Parathyroid adenoma (tissue), 2 donors: ENCODE measurements at regions not wholly inside any gene's neighbourhood (a gene's known extent, or its start where the extent isn't known, plus 50 kb on each side); places are given as distances from the start of the nearest gene placed in this dataset.

Experiments
- H2AFZ ChIP-seq: fragments of 300-600 bp; sonication (generic); one replicate; pipeline ENCODE4 v1.7.0; 2017; ENCODE audit warnings: antibody characterized with exemption, mild to moderate bottlenecking
- H3K27ac ChIP-seq: fragments of 300-600 bp; sonication (generic); one replicate; pipeline ENCODE4 v1.7.0; 2017
- H3K27me3 ChIP-seq: fragments of 300-600 bp; sonication (generic); one replicate; pipeline ENCODE4 v1.7.0; 2017; ENCODE audit warnings: low read length; ENCODE audit not compliant: control insufficient read depth, insufficient read depth
- H3K36me3 ChIP-seq: fragments of 300-600 bp; sonication (generic); one replicate; pipeline ENCODE4 v1.7.0; 2017; ENCODE audit warnings: low read length; ENCODE audit not compliant: control insufficient read depth, insufficient read depth
- H3K4me1 ChIP-seq: fragments of 300-600 bp; sonication (generic); one replicate; pipeline ENCODE4 v1.7.0; 2017; ENCODE audit warnings: control low read depth
- H3K4me2 ChIP-seq: fragments of 300-600 bp; sonication (generic); one replicate; pipeline ENCODE4 v1.7.0; 2017; ENCODE audit warnings: low read length
- H3K4me3 ChIP-seq: fragments of 300-600 bp; sonication (generic); one replicate; pipeline ENCODE4 v1.7.0; 2017; ENCODE audit warnings: low read depth, low read length
- H3K79me2 ChIP-seq: fragments of 300-600 bp; sonication (generic); one replicate; pipeline ENCODE4 v1.7.0; 2017; ENCODE audit warnings: control low read depth
- H3K9ac ChIP-seq: fragments of 300-600 bp; sonication (generic); one replicate; pipeline ENCODE4 v1.7.0; 2017; ENCODE audit warnings: mild to moderate bottlenecking
- H3K9me3 ChIP-seq: fragments of 300-600 bp; sonication (generic); one replicate; pipeline ENCODE4 v1.7.0; 2017; ENCODE audit warnings: low read length; ENCODE audit not compliant: control insufficient read depth
- CTCF ChIP-seq: fragments of 300-600 bp; sonication (generic); IDR thresholded peaks from one replicate; pipeline ENCODE4 v1.7.0; 2017; ENCODE audit warnings: antibody characterized with exemption, mild to moderate bottlenecking
- donor health status: primary hyperparathyroidism.

GRCh38 chr6:81071121-81071520, 681.4 kb downstream of the TENT5A start:
- Histone ChIP-seq H3K79me2 (no peaks in the 10 kb centered on the region), H3K36me3 (no peaks in the 10 kb centered on the region), H3K27me3 (no peaks in the 10 kb centered on the region), H3K27ac (no peak overlapping the region), H3K4me3 (no peak overlapping the region), H3K9me3 (no peaks in the 10 kb centered on the region), H3K4me1 (no peaks in the 10 kb centered on the region), H3K9ac (no peak overlapping the region), H3K4me2 (no peak overlapping the region), H2AFZ (no peak overlapping the region)
- TF ChIP-seq CTCF: no peak

- H3K36me3 ChIP-seq: no peaks in the 10 kb centered on the region
- H3K79me2 ChIP-seq: no peaks in the 10 kb centered on the region
- no peak overlapping the region for H3K27ac ChIP-seq
- H3K9me3 ChIP-seq: no peaks in the 10 kb centered on the region
- H3K4me1 ChIP-seq: no peaks in the 10 kb centered on the region
- H3K4me2 ChIP-seq: no peak overlapping the region
- no peak overlapping the region for H2AFZ ChIP-seq
- no peak overlapping the region for H3K4me3 ChIP-seq
- no peak for TF ChIP-seq CTCF
- H3K9ac ChIP-seq: no peak overlapping the region
- H3K27me3 ChIP-seq: no peaks in the 10 kb centered on the region
Measured at GRCh38 chr6:81067057-81067456, 685.4 kb downstream of the TENT5A start.

DNA sequence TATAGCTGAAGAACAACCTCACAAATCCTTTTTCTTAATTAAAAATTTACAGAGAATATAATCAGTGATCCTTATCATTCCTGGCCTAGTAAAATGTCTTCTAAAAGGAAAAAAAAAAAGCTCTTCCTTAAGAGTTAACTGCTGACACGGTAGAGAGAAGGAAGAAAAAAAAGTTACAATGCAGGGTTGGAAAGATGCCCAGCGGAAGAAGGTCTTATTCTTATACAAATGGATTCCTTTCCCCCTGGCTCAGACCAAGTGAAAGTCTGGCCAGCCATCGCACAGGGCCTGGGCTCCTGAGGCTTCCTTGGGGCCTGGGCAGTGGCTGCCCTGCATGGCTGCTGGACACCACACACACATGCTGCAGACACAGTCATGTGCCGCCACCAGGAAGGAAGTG, 688.6 kb downstream of the TENT5A start:
- no peak overlapping the region for H3K4me2 ChIP-seq
- H3K9ac ChIP-seq: no peak overlapping the region
- no peak for TF ChIP-seq CTCF
- H3K4me3 ChIP-seq: no peak overlapping the region
- no peaks in the 10 kb centered on the region for H3K9me3 ChIP-seq
- H3K27ac ChIP-seq: no peak overlapping the region
- H3K36me3 ChIP-seq: no peaks in the 10 kb centered on the region
- no peaks in the 10 kb centered on the region for H3K27me3 ChIP-seq
- H3K4me1 ChIP-seq: no peaks in the 10 kb centered on the region
- no peak overlapping the region for H2AFZ ChIP-seq
- no peaks in the 10 kb centered on the region for H3K79me2 ChIP-seq

DNA sequence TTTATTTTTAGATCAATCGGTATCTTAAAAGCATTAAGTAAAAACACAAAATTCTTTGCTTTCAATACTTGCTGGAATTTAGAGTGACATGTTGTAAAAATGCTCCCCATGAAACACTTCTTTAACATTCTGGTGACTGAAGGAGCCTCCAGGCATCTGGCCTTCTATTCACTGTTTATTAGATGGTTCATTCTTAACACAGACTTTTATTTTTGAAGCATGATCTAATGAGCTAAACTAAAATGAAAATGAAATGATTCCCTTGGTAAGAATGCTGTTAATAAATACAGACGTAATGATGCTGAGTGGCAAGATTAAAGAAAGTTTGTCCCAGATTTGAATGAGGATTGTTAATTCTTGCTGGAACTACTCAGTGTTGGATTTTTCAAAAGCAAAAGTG, 698.4 kb downstream of the TENT5A start:
- no peak overlapping the region for H3K4me3 ChIP-seq
- no peaks in the 10 kb centered on the region for H3K4me1 ChIP-seq
- H3K27me3 ChIP-seq: no peaks in the 10 kb centered on the region
- H3K79me2 ChIP-seq: no peaks in the 10 kb centered on the region
- H3K27ac ChIP-seq: no peak overlapping the region
- TF ChIP-seq CTCF: no peak
- no peak overlapping the region for H2AFZ ChIP-seq
- H3K4me2 ChIP-seq: no peak overlapping the region
- no peaks in the 10 kb centered on the region for H3K9me3 ChIP-seq
- H3K9ac ChIP-seq: no peak overlapping the region
- H3K36me3 ChIP-seq: no peaks in the 10 kb centered on the region

GRCh38 chr6:81051952-81052351, 700.5 kb downstream of the TENT5A start:
- Histone ChIP-seq H2AFZ (no peak overlapping the region), H3K27me3 (no peaks in the 10 kb centered on the region), H3K4me1 (no peaks in the 10 kb centered on the region), H3K36me3 (no peaks in the 10 kb centered on the region), H3K9me3 (no peaks in the 10 kb centered on the region), H3K4me2 (no peak overlapping the region), H3K9ac (no peak overlapping the region), H3K27ac (no peak overlapping the region), H3K79me2 (no peaks in the 10 kb centered on the region), H3K4me3 (no peak overlapping the region)
- no peak for TF ChIP-seq CTCF
